IMR-90 (cell line): ENCODE measurements at regions not wholly inside any gene's neighbourhood (a gene's known extent, or its start where the extent isn't known, plus 50 kb on each side); places are given as distances from the start of the nearest gene placed in this dataset.

Experiments used
- ATAC-seq: fragments of 200-7000 bp; cut with Tn5 transposase; 2 replicates; pipeline ENCODE4 v1.9.1; 2020; ENCODE audit warnings: low read depth, mild to moderate bottlenecking, moderate library complexity
- BruUV-seq: library from RNA; stranded (reverse); fragments of 400-500 nt; replicated peaks from 2 replicates; lab custom pipeline; 2021; lab: Mats Ljungman, UMichigan
- CTCF ChIA-PET: fragments of 300-600 bp; formaldehyde crosslinking; extraction: SDS; loops from one replicate; lab custom pipeline; 2021; ENCODE audit warnings: antibody characterized with exemption; lab: Yijun Ruan, JAX
- POLR2A ChIA-PET: fragments of 300-600 bp; sonication (Branson Sonifier 250); formaldehyde crosslinking; loops from one replicate; lab custom pipeline; 2022; ENCODE audit warnings: antibody characterized with exemption; ENCODE audit not compliant: unreplicated experiment; lab: Charles Lee
- DNase-seq: peaks from one replicate; pipeline ENCODE4 v3.0.0; 2013
- H2AFZ ChIP-seq: replicated peaks from 2 replicates; pipeline ENCODE3; 2013; ENCODE audit warnings: low read length, mild to moderate bottlenecking; ENCODE audit not compliant: poor library complexity
- H2AK5ac ChIP-seq: 2 replicates; pipeline ENCODE4 v1.6.1; 2013; ENCODE audit warnings: low read depth, low read length, inconsistent platforms
- H2AK9ac ChIP-seq: replicated peaks from 2 replicates; pipeline ENCODE3; 2013; ENCODE audit warnings: mild to moderate bottlenecking, low read depth, low read length, moderate library complexity; ENCODE audit not compliant: poor library complexity
- H2BK120ac ChIP-seq: 2 replicates; pipeline ENCODE4 v1.6.1; 2013; ENCODE audit warnings: low read depth, low read length, inconsistent platforms
- H2BK15ac ChIP-seq: 3 replicates; pipeline ENCODE4 v1.6.1; 2013; ENCODE audit warnings: low read depth, low read length, inconsistent platforms
- H2BK20ac ChIP-seq: 2 replicates; pipeline ENCODE4 v1.6.1; 2013; ENCODE audit warnings: low read depth, mild to moderate bottlenecking, inconsistent platforms, low read length, moderate library complexity
- H2BK5ac ChIP-seq: 2 replicates; pipeline ENCODE4 v1.6.1; 2013; ENCODE audit warnings: mild to moderate bottlenecking, low read depth, low read length, inconsistent platforms; ENCODE audit not compliant: poor library complexity, severe bottlenecking
- H3K14ac ChIP-seq: replicated peaks from 2 replicates; pipeline ENCODE4 v1.6.1; 2013; ENCODE audit warnings: low read depth, low read length, inconsistent platforms
- H3K18ac ChIP-seq: 2 replicates; pipeline ENCODE4 v1.6.1; 2013; ENCODE audit warnings: low read depth, low read length, control low read depth
- H3K23ac ChIP-seq: 2 replicates; pipeline ENCODE4 v1.6.1; 2013; ENCODE audit warnings: low read depth, low read length, inconsistent platforms
- H3K27ac ChIP-seq: 2 replicates; pipeline ENCODE4 v1.5.1; 2013; ENCODE audit warnings: mild to moderate bottlenecking, control low read depth, low read length; ENCODE audit not compliant: insufficient read depth
- H3K27me3 ChIP-seq: 2 replicates; pipeline ENCODE4 v1.6.1; 2013; ENCODE audit warnings: low read length; ENCODE audit not compliant: control insufficient read depth, insufficient read depth
- H3K36me3 ChIP-seq: 2 replicates; pipeline ENCODE4 v1.6.1; 2013; ENCODE audit warnings: low read length, mixed read lengths; ENCODE audit not compliant: control insufficient read depth, insufficient read depth
- H3K4ac ChIP-seq: 2 replicates; pipeline ENCODE4 v1.6.1; 2013; ENCODE audit warnings: low read depth, low read length, inconsistent platforms
- H3K4me1 ChIP-seq: 2 replicates; pipeline ENCODE4 v1.6.1; 2013; ENCODE audit warnings: low read length, mixed read lengths; ENCODE audit not compliant: control insufficient read depth, insufficient read depth
- H3K4me2 ChIP-seq: 2 replicates; pipeline ENCODE4 v1.6.1; 2013; ENCODE audit warnings: low read depth, mild to moderate bottlenecking, control low read depth, low read length, moderate library complexity
- H3K4me3 ChIP-seq: 2 replicates; pipeline ENCODE4 v1.5.1; 2013; ENCODE audit warnings: low read depth, mild to moderate bottlenecking, control low read depth, low read length, moderate library complexity; ENCODE audit not compliant: insufficient read depth
- H3K56ac ChIP-seq: 2 replicates; pipeline ENCODE4 v1.6.1; 2013; ENCODE audit warnings: low read length, inconsistent platforms; ENCODE audit not compliant: insufficient read depth; ENCODE audit errors: extremely low read depth
- H3K79me1 ChIP-seq, 2 experiments: 2 replicates each; pipeline ENCODE4 v1.6.1; 2013; ENCODE audit warnings: low read length in 2 of 2, inconsistent platforms in 1 of 2, low read depth in 1 of 2
- H3K9ac ChIP-seq: 2 replicates; pipeline ENCODE4 v1.6.1; 2013; ENCODE audit warnings: low read depth, low read length, control low read depth
- H3K9me1 ChIP-seq: 2 replicates; pipeline ENCODE4 v1.6.1; 2013; ENCODE audit warnings: low read length, inconsistent platforms; ENCODE audit not compliant: insufficient read depth
- H3K9me3 ChIP-seq: 2 replicates; pipeline ENCODE4 v1.6.1; 2013; ENCODE audit warnings: low read length; ENCODE audit not compliant: control insufficient read depth, insufficient read depth
- H4K20me1 ChIP-seq: 2 replicates; pipeline ENCODE4 v1.6.1; 2013; ENCODE audit warnings: low read length, inconsistent platforms; ENCODE audit not compliant: insufficient read depth
- H4K5ac ChIP-seq: 2 replicates; pipeline ENCODE4 v1.6.1; 2013; ENCODE audit warnings: mild to moderate bottlenecking, low read depth, low read length, control low read depth
- H4K8ac ChIP-seq, 2 experiments: 2 replicates each; pipeline ENCODE4 v1.6.1; 2013; ENCODE audit warnings: low read depth in 2 of 2, low read length in 2 of 2, control low read depth in 1 of 2, inconsistent platforms in 1 of 2
- H4K91ac ChIP-seq: 2 replicates; pipeline ENCODE4 v1.6.1; 2013; ENCODE audit warnings: low read depth, low read length, inconsistent platforms; ENCODE audit not compliant: insufficient read depth
- CEBPB ChIP-seq: IDR thresholded peaks from 2 replicates; pipeline ENCODE4 v1.6.1; 2012; ENCODE audit warnings: low read depth, low read length, improper control_type of control experiment
- SMC3 ChIP-seq: fragments of 150-350 bp; IDR thresholded peaks from 2 replicates; pipeline ENCODE4 v1.6.1; 2016; ENCODE audit warnings: low read depth, mild to moderate bottlenecking, antibody characterized with exemption, low read length, moderate library complexity
- WGBS, 2 experiments: methylation state at CpG; one replicate each; pipeline versions ENCODE4 v1.1.5 to v1.1.7; 2013; ENCODE audit warnings: missing lambda C conversion rate in 2 of 2; ENCODE audit not compliant: insufficient read length in 1 of 2; ENCODE audit errors: extremely low coverage in 2 of 2; 5-methylcytosine and 5-hydroxymethylcytosine counted together
- dilution Hi-C: fragments of 300-500 bp; cut with HindIII; formaldehyde crosslinking; loops from one replicate; pipeline ENCODE4 v1.14.3; 2018; ENCODE audit warnings: low sequenced_read_pairs; ENCODE audit not compliant: unreplicated experiment
- in situ Hi-C: fragments of 300-500 bp; cut with MboI; formaldehyde crosslinking; loops from 3 replicates; pipeline ENCODE4 v1.14.3; 2019; ENCODE audit warnings: low sequenced_read_pairs, inconsistent platforms, mixed read lengths
- intact Hi-C: fragments of 100-400 bp; cut with micrococcal nuclease; formaldehyde crosslinking; loops from 2 replicates; pipeline ENCODE4 v1.10.0; 2022

GRCh38 chr4:8706216-8707044 lies 113.9 kb downstream of the CPZ start:
- no peak overlapping the region for H3K4ac ChIP-seq
- dilution Hi-C loops = no loop called here
- no peak overlapping the region for H2AK9ac ChIP-seq
- H2BK20ac ChIP-seq = no peak overlapping the region
- H3K23ac ChIP-seq = no peak overlapping the region
- CTCF ChIA-PET = no interaction called here
- intact Hi-C loops = no loop called here
- H3K27me3 ChIP-seq = no peaks in the 10 kb centered on the region; the same call in 1 of the 2 replicates
- no peak overlapping the region for H2BK15ac ChIP-seq
- no peak overlapping the region for H4K91ac ChIP-seq
- H3K4me2 ChIP-seq = no peak overlapping the region
- H3K79me1 ChIP-seq = no peaks in the 10 kb centered on the region
- peaks cover 10% of the 10 kb centered on the region for H3K9me3 ChIP-seq
- H3K27ac ChIP-seq = no peak overlapping the region
- H3K4me3 ChIP-seq = no peak overlapping the region
- DNase-seq (no peak), ATAC-seq (no peak)
- H2BK120ac ChIP-seq = no peak overlapping the region
- no peak overlapping the region for H3K18ac ChIP-seq
- BruUV-seq = no TSS peak
- H3K4me1 ChIP-seq = no peaks in the 10 kb centered on the region
- H4K20me1 ChIP-seq = no peaks in the 10 kb centered on the region
- POLR2A ChIA-PET = no interaction called here
- no peak overlapping the region for H2BK5ac ChIP-seq
- H2AFZ ChIP-seq = no peak overlapping the region
- no peaks in the 10 kb centered on the region for H3K36me3 ChIP-seq
- no peak overlapping the region for H3K14ac ChIP-seq
- in situ Hi-C loops = no loop called here
- no peak overlapping the region for H2AK5ac ChIP-seq
- H3K9me1 ChIP-seq = no peaks in the 10 kb centered on the region
- no peak overlapping the region for H4K5ac ChIP-seq
- no peak overlapping the region for H3K56ac ChIP-seq
- H3K9ac ChIP-seq = no peak overlapping the region
- H4K8ac ChIP-seq = no peak overlapping the region
- TF ChIP-seq SMC3 = no peak
- TF ChIP-seq CEBPB = no peak
- WGBS, 2 experiments = 31% methylated on average over 7 of the region's 21 CpGs; no CpG with 5 or more reads in 1 of the 2 experiments
